Astrocyte of the cerebellum (primary cell): ENCODE measurements at regions not wholly inside any gene's neighbourhood (a gene's known extent, or its start where the extent isn't known, plus 50 kb on each side); places are given as distances from the start of the nearest gene placed in this dataset.

Experiments used
- DNase-seq: peaks from one replicate; pipeline ENCODE4 v3.0.0-alpha.2; 2011; ENCODE audit warnings: low read depth
- H3K4me3 ChIP-seq: 2 replicates; pipeline ENCODE4 v1.5.1; 2011; ENCODE audit warnings: mild to moderate bottlenecking, low read depth, low read length, moderate library complexity
- CTCF ChIP-seq: IDR thresholded peaks from 2 replicates; pipeline ENCODE4 v1.5.1; 2012; ENCODE audit warnings: low read length, low read depth, moderate library complexity, mild to moderate bottlenecking; ENCODE audit errors: missing control alignments
- in situ Hi-C: cut with HindIII; loops from 2 replicates; pipeline ENCODE4 v1.10.0; 2017; ENCODE audit warnings: low sequenced_read_pairs

DNA sequence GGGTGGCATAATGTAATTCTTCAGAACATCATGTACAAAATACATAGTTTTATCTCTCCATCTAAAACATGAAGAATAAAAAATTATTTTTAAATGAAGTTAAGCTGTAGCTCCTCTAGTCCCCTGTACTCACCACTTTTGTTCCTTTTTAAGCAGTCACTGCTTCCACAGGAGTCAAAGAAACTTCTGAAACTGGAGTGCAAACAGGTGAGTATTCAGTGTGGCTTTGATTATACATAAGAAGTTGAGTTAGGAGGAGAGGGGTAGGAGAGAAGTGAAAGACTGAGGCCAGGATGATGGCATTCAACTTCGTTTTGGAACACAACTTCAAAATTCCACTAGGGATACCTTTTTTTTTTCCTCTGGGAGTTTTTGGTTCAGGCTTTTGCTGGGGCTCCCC is 131.4 kb upstream of the CNTN1 start:
- no peak for TF ChIP-seq CTCF
- no peak overlapping the region for H3K4me3 ChIP-seq
- no peak for DNase-seq
- in situ Hi-C loops: no loop called here

DNA sequence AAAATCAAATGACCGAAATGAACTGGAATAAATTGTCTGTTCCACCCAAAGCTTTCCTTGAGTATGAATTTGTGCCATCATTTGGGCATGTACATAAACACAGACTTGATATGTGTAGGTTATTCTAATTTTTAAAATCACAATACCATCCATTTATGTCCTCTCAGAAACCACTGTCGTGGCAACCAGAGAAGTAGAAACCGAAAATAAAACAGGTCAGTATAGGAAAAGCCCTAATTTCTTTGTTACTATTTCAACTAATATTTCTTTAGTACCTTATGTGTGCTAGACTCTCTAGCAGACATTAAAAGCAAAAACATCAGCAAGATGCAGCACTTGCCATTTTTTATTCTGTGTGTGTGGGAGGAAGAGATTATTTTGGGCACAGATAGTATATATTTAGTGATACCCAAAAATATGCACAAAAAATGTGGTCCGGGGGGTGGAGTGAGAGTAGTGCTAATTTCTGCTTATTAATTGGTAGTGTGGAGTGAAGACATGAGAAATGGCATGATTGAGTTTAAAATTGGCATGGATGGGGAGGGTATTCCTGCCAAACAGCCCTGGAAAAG is 130.8 kb upstream of the CNTN1 start:
- in situ Hi-C loops: no loop called here
- no peak for DNase-seq
- no peak overlapping the region for H3K4me3 ChIP-seq
- no peak for TF ChIP-seq CTCF

GRCh38 chr12:40565029-40565633 is 127.1 kb upstream of the CNTN1 start:
- H3K4me3 ChIP-seq: no peak overlapping the region
- in situ Hi-C loops: no loop called here
- DNase-seq: no peak
- no peak for TF ChIP-seq CTCF

GRCh38 chr12:40566271-40566670 is 126.0 kb upstream of the CNTN1 start:
- no peak for TF ChIP-seq CTCF
- DNase-seq: no peak
- no peak overlapping the region for H3K4me3 ChIP-seq
- in situ Hi-C loops: no loop called here

GRCh38 chr12:40569626-40570179 is 122.5 kb upstream of the CNTN1 start:
- no peak overlapping the region for H3K4me3 ChIP-seq
- in situ Hi-C loops: no loop called here
- no peak for TF ChIP-seq CTCF
- DNase-seq: no peak

- in situ Hi-C loops: no loop called here
- no peak for DNase-seq
- H3K4me3 ChIP-seq: no peak overlapping the region
- TF ChIP-seq CTCF: no peak
These were observed 119.2 kb upstream of the CNTN1 start for GRCh38 chr12:40573024-40573423.

- TF ChIP-seq CTCF: no peak
- in situ Hi-C loops: no loop called here
- DNase-seq: no peak
These were observed 116.3 kb upstream of the CNTN1 start for GRCh38 chr12:40575987-40576386.

More at GRCh38 chr12:40575987-40576386, 116.3 kb upstream of the CNTN1 start:
- no peak overlapping the region for H3K4me3 ChIP-seq
